H1 (cell line): ENCODE measurements at regions not wholly inside any gene's neighbourhood (a gene's known extent, or its start where the extent isn't known, plus 50 kb on each side); places are given as distances from the start of the nearest gene placed in this dataset.

Experiments
- CTCF ChIA-PET: fragments of 300-600 bp; sonication (Branson Sonifier 250); formaldehyde crosslinking; loops from one replicate; lab custom pipeline; 2021; ENCODE audit not compliant: partially characterized antibody; lab: Charles Lee
- POLR2A ChIA-PET: fragments of 300-600 bp; sonication (Branson Sonifier 250); formaldehyde crosslinking; loops from one replicate; lab custom pipeline; 2021; ENCODE audit warnings: inconsistent platforms; ENCODE audit not compliant: partially characterized antibody; lab: Charles Lee
- DNase-seq, 2 experiments: peaks; one replicate each; pipeline versions ENCODE4 v3.0.0 to v3.0.0-alpha.2; 2010 to 2022; ENCODE audit warnings: low spot score in 2 of 2, low read depth in 1 of 2, mixed read lengths in 1 of 2
- FAIRE-seq: peaks from 2 replicates; lab custom pipeline; 2011; peaks lifted over from hg19 to GRCh38; lab: Jason Lieb, UNC
- H2AFZ ChIP-seq: 2 replicates; pipeline ENCODE4 v1.8.1; 2012; ENCODE audit warnings: low read length, inconsistent platforms
- H2AK5ac ChIP-seq: 2 replicates; pipeline ENCODE4 v1.6.1; 2013; ENCODE audit warnings: low read depth, low read length
- H2BK120ac ChIP-seq: replicated peaks from 2 replicates; pipeline ENCODE3; 2013; ENCODE audit warnings: low read depth, low read length, inconsistent platforms
- H2BK12ac ChIP-seq: 2 replicates; pipeline ENCODE4 v1.6.1; 2013; ENCODE audit warnings: low read depth, low read length
- H2BK15ac ChIP-seq: 2 replicates; pipeline ENCODE4 v1.6.1; 2013; ENCODE audit warnings: low read length
- H2BK20ac ChIP-seq: 2 replicates; pipeline ENCODE4 v1.6.1; 2013; ENCODE audit warnings: low read length
- H2BK5ac ChIP-seq: 2 replicates; pipeline ENCODE4 v1.6.1; 2013; ENCODE audit warnings: low read depth, low read length
- H3K14ac ChIP-seq: 2 replicates; pipeline ENCODE4 v1.6.1; 2013; ENCODE audit warnings: inconsistent platforms; ENCODE audit not compliant: insufficient read length
- H3K18ac ChIP-seq: 2 replicates; pipeline ENCODE4 v1.6.1; 2013; ENCODE audit warnings: low read length; ENCODE audit errors: extremely low read depth
- H3K23ac ChIP-seq: 2 replicates; pipeline ENCODE4 v1.6.1; 2013; ENCODE audit warnings: inconsistent platforms; ENCODE audit not compliant: insufficient read length
- H3K23me2 ChIP-seq: 2 replicates; pipeline ENCODE4 v1.6.1; 2013; ENCODE audit warnings: low read depth, low read length
- H3K27ac ChIP-seq: 2 replicates; pipeline ENCODE4 v1.6.1; 2011; ENCODE audit warnings: low read depth, low read length, inconsistent platforms
- H3K27me3 ChIP-seq, 4 experiments: replicated peaks in 1 of 4; 1 replicate in 1 of 4; 2 replicates in 3 of 4; pipeline versions ENCODE4 v1.6.1 to v1.8.1; 2011 to 2013; ENCODE audit warnings: low read length in 3 of 4, mild to moderate bottlenecking in 3 of 4, inconsistent platforms in 2 of 4, mixed read lengths in 2 of 4, moderate library complexity in 1 of 4; ENCODE audit not compliant: control insufficient read depth in 3 of 4, insufficient read depth in 3 of 4; ENCODE audit errors: extremely low read depth in 1 of 4
- H3K36me3 ChIP-seq, 4 experiments: 2 replicates each; pipeline versions ENCODE4 v1.6.1 to v1.8.1; 2011 to 2013; ENCODE audit warnings: mild to moderate bottlenecking in 4 of 4, low read length in 3 of 4, moderate library complexity in 2 of 4, control low read depth in 1 of 4, inconsistent platforms in 1 of 4; ENCODE audit not compliant: insufficient read depth in 4 of 4, control insufficient read depth in 2 of 4
- H3K4ac ChIP-seq: replicated peaks from 2 replicates; pipeline ENCODE3; 2013; ENCODE audit warnings: low read length, low read depth, mixed read lengths, inconsistent platforms; ENCODE audit not compliant: insufficient read length
- H3K4me1 ChIP-seq, 4 experiments: replicated peaks in 1 of 4; 1 replicate in 1 of 4; 2 replicates in 3 of 4; pipeline versions ENCODE4 v1.6.1 to v1.8.1; 2011 to 2013; ENCODE audit warnings: low read length in 3 of 4, inconsistent platforms in 2 of 4, mixed read lengths in 1 of 4; ENCODE audit not compliant: insufficient read depth in 4 of 4, control insufficient read depth in 3 of 4
- H3K4me2 ChIP-seq, 2 experiments: 2 replicates each; pipeline versions ENCODE4 v1.6.1 to v1.8.1; 2011 to 2013; ENCODE audit warnings: low read depth in 2 of 2, low read length in 2 of 2, control low read depth in 1 of 2, inconsistent platforms in 1 of 2, mild to moderate bottlenecking in 1 of 2; ENCODE audit not compliant: insufficient read depth in 1 of 2
- H3K4me3 ChIP-seq, 4 experiments: fragments of 200-600, 300-600 bp in 1 of 4; sonication (generic), shearing (Covaris generic), sonication (Bioruptor Twin) in 1 of 4; 2 replicates each; pipeline versions ENCODE4 v1.5.1 to v1.8.1; 2011 to 2016; ENCODE audit warnings: low read length in 4 of 4, low read depth in 3 of 4, control low read depth in 2 of 4, inconsistent platforms in 2 of 4, mild to moderate bottlenecking in 2 of 4, mixed read lengths in 1 of 4, moderate library complexity in 1 of 4; ENCODE audit not compliant: insufficient read depth in 2 of 4; ENCODE audit errors: extremely low read depth in 1 of 4
- H3K56ac ChIP-seq: replicated peaks from 2 replicates; pipeline ENCODE3; 2013; ENCODE audit warnings: low read depth, mild to moderate bottlenecking, mixed read lengths, low read length, inconsistent platforms; ENCODE audit not compliant: insufficient read length
- H3K79me1 ChIP-seq: 2 replicates; pipeline ENCODE4 v1.6.1; 2013; ENCODE audit warnings: low read depth, low read length, control low read depth
- H3K79me2 ChIP-seq, 2 experiments: 2 replicates each; pipeline versions ENCODE4 v1.6.1 to v1.8.1; 2012 to 2013; ENCODE audit warnings: low read length in 2 of 2, mild to moderate bottlenecking in 2 of 2, inconsistent platforms in 1 of 2; ENCODE audit not compliant: insufficient read depth in 2 of 2, control insufficient read depth in 1 of 2
- H3K9ac ChIP-seq, 4 experiments: replicated peaks in 1 of 4; 1 replicate in 1 of 4; 2 replicates in 3 of 4; pipeline versions ENCODE4 v1.6.1 to v1.8.1; 2011 to 2013; ENCODE audit warnings: low read depth in 3 of 4, low read length in 3 of 4, control low read depth in 2 of 4, mild to moderate bottlenecking in 2 of 4, moderate library complexity in 2 of 4, inconsistent platforms in 1 of 4; ENCODE audit errors: extremely low read depth in 1 of 4
- H3K9me3 ChIP-seq, 2 experiments: 2 replicates each; pipeline versions ENCODE4 v1.6.1 to v1.8.1; 2012 to 2013; ENCODE audit warnings: mild to moderate bottlenecking in 2 of 2, moderate library complexity in 2 of 2, control low read depth in 1 of 2, inconsistent platforms in 1 of 2, low read depth in 1 of 2, low read length in 1 of 2, mixed read lengths in 1 of 2; ENCODE audit not compliant: insufficient read depth in 2 of 2
- H4K20me1 ChIP-seq, 2 experiments: replicated peaks in 1 of 2; 2 replicates each; pipeline versions ENCODE3 to v1.8.1; 2011 to 2013; ENCODE audit warnings: inconsistent platforms in 2 of 2, low read length in 2 of 2, mild to moderate bottlenecking in 1 of 2; ENCODE audit not compliant: insufficient read depth in 2 of 2, control insufficient read depth in 1 of 2
- H4K5ac ChIP-seq: 2 replicates; pipeline ENCODE4 v1.6.1; 2013; ENCODE audit warnings: low read length, low read depth, mixed read lengths, inconsistent platforms; ENCODE audit not compliant: insufficient read length
- H4K8ac ChIP-seq: 2 replicates; pipeline ENCODE4 v1.8.0; 2013; ENCODE audit warnings: mild to moderate bottlenecking, moderate library complexity, low read length, inconsistent platforms; ENCODE audit not compliant: insufficient read depth; ENCODE audit errors: extremely low read depth
- H4K91ac ChIP-seq: replicated peaks from 2 replicates; pipeline ENCODE3; 2013; ENCODE audit warnings: low read length, mixed read lengths, inconsistent platforms; ENCODE audit not compliant: insufficient read length
- PHF8 ChIP-seq: fragments of 200-600 bp; sonication (generic); conservative IDR thresholded peaks from 2 replicates; pipeline ENCODE4 v1.7.1; 2012; ENCODE audit warnings: low read depth, mild to moderate bottlenecking, inconsistent platforms, low read length, moderate library complexity
- POLR2AphosphoS5 ChIP-seq: IDR thresholded peaks from 2 replicates; pipeline ENCODE4 v1.6.1; 2011; ENCODE audit warnings: low read depth, low read length
- RAD21 ChIP-seq, 2 experiments: IDR thresholded peaks in 1 of 2; conservative IDR thresholded peaks in 1 of 2; 2 replicates each; pipeline ENCODE4 v1.6.1; 2011; ENCODE audit warnings: low read depth in 2 of 2, low read length in 2 of 2, improper control_type of control experiment in 1 of 2, inconsistent platforms in 1 of 2, mild to moderate bottlenecking in 1 of 2, moderate library complexity in 1 of 2
- SIRT6 ChIP-seq: IDR thresholded peaks from one replicate; pipeline ENCODE4 v1.7.1; 2012; ENCODE audit warnings: low read length, inconsistent platforms
- SP4 ChIP-seq: IDR thresholded peaks from 2 replicates; pipeline ENCODE4 v1.6.1; 2012; ENCODE audit warnings: low read length, inconsistent platforms
- YY1 ChIP-seq: IDR thresholded peaks from 2 replicates; pipeline ENCODE4 v1.6.1; 2011; ENCODE audit warnings: low read depth, mild to moderate bottlenecking, low read length
- WGBS, 2 experiments: shearing (Covaris generic) in 1 of 2; methylation state at CpG; one replicate each; pipeline versions ENCODE4 v1.1.6 to v1.1.7; 2013 to 2015; ENCODE audit warnings: low lambda C conversion rate in 2 of 2, mixed read lengths in 2 of 2, inconsistent platforms in 1 of 2, low coverage in 1 of 2, missing lambda C conversion rate in 1 of 2; ENCODE audit not compliant: insufficient replicate concordance in 2 of 2, insufficient coverage in 1 of 2, insufficient read length in 1 of 2; ENCODE audit errors: extremely low coverage in 1 of 2, missing lambda C conversion rate in 1 of 2; 5-methylcytosine and 5-hydroxymethylcytosine counted together

DNA sequence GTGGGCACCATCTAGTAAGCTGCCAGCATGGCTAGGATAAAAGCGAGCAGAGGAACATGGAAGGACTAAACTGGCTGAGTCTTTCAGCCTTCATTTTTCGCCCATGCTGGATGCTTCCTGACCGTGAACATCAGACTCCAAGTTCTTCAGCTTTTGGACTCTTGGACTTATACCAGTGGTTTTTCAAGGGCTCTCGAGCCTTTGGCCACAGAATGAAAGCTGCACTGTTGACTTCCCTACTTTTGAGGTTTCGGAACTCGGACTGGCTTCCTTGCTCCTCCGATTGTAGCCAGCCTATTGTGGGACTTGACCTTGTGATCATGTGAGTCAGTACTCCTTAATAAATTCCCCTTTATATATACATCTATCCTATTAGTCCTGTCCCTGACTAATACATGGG is 785.1 kb upstream of the SLITRK6 start:
- Histone ChIP-seq H3K79me2 (no peaks in the 10 kb centered on the region), H4K91ac (no peak overlapping the region), H4K20me1 (no peaks in the 10 kb centered on the region), H2AFZ (no peak overlapping the region), H3K79me1 (no peaks in the 10 kb centered on the region), H3K4me1 (no peaks in the 10 kb centered on the region), H3K23ac (no peak overlapping the region), H3K23me2 (no peaks in the 10 kb centered on the region), H3K56ac (no peak overlapping the region), H3K27ac (no peak overlapping the region), H3K14ac (no peak overlapping the region), H2BK120ac (no peak overlapping the region), H2BK20ac (no peak overlapping the region), H3K9me3 (no peaks in the 10 kb centered on the region), H4K8ac (no peak overlapping the region), H3K27me3 (no peaks in the 10 kb centered on the region), H3K18ac (no peak overlapping the region), H2AK5ac (no peak overlapping the region)
- POLR2A ChIA-PET = no interaction called here
- no peak for DNase-seq
- no peak for FAIRE-seq
- TF ChIP-seq RAD21 (IDR thresholded peaks at IDR 0.05 in 1 of 2, conservative IDR thresholded peaks at IDR 0.05 in 1 of 2; ENCODE audit: low read depth in 2 of 2, low read length in 2 of 2) (no peak), PHF8 (no peak), SIRT6 (no peak), POLR2AphosphoS5 (no peak), YY1 (no peak), SP4 (no peak)
- TF ChIP-seq, all 59 proteins: peak for 0
- Histone ChIP-seq H4K5ac (no peak overlapping the region), H2BK12ac (no peak overlapping the region; the same call in 1 of the 2 replicates), H3K4ac (no peak overlapping the region), H3K36me3 (no peaks in the 10 kb centered on the region), H2BK15ac (no peak overlapping the region), H3K9ac (no peak overlapping the region), H2BK5ac (no peak overlapping the region), H3K4me3 (no peak overlapping the region), H3K4me2 (no peak overlapping the region)
- WGBS, 2 experiments = 94% methylated on average over 7 of the region's 7 CpGs; no CpG with 5 or more reads in 1 of the 2 experiments
- CTCF ChIA-PET = interaction anchor here (0.7 to 1.7 kb wide), 2 partner anchors 141 to 472 kb away, joined by 3 to 4 read pairs; no protein-coding TSS in a partner anchor
